ENCODE measurements at regions not wholly inside any gene's neighbourhood (a gene's known extent, or its start where the extent isn't known, plus 50 kb on each side); places are given as distances from the start of the nearest gene placed in this dataset.

DNA sequence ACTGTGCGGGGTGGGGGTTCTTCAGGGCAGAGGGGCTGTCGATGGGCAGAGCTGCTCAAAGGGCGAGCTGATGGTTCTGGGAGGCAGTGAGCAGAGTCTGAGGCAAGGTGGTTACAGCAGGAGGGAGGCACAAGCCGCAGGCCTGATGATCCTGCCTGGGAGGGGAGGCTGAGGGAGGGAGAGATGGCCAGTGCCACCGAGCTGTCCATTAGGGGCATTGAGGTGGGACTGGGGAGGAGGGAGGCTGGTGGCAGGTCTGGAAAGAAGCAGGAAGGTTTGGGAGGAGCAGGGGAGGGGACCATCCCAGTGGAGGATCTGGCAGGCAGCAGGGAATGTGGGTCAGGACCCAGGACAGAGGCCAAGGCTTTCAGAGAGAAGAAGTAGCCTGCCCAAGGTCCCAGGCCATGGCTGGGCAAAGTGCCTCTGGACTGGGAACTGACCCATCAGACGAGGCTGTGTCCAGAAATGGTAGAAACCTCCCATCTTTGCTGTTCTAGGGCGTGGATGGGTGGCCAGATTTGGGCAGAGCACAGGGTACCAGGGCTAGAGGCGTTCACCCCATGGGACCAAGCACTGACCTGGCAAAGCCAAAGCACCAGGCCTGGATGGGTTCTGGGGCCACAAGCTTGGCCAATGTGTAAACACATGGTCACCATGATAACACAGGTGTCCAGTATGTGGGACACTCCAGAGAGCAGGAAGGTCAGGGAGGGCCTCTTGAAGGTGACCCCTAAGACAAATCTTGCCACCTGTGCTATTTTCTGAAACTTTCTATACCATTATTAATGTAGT is 55.5 kb downstream of the INHBB start:
- no peak for DNase-seq

DNA sequence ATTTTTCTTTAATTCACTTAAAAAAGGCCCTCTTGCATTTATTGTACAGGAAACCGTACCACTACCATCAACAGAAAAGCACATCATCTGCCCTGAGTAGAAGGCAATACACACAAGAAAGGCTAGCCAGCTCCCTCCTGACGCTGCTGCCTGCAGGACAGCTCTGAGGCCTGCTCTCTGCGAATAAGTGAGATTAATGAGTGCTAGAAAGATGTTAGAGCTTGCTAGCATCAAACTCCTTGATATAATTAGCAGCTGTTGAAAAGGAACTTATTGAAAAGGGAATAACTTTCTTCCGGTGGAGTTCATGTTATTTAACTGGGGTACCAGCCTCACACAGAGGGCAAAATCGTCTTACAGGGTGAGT is 56.1 kb downstream of the INHBB start:
- DNase-seq, result no peak

DNA sequence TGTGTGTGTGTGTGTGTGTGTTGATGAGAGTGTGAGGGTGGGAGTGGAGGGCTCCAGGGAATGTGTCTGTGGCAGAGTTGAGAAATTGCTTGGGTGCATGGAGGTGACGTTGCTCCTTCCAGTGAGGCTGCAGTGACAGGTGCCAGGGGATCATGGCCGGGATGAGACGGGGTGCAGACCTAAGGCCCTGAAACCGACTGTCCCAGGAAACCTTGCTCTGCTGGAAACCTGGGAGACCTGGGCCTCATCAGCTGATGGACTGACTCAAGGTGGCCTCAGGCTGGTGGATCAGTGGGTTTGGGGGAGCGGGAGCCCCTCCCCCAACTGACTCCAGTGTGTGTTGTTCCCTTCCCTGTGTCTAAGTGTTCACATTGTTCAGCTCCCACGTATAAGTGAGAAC is 56.6 kb downstream of the INHBB start:
- DNase-seq, result no peak

DNA sequence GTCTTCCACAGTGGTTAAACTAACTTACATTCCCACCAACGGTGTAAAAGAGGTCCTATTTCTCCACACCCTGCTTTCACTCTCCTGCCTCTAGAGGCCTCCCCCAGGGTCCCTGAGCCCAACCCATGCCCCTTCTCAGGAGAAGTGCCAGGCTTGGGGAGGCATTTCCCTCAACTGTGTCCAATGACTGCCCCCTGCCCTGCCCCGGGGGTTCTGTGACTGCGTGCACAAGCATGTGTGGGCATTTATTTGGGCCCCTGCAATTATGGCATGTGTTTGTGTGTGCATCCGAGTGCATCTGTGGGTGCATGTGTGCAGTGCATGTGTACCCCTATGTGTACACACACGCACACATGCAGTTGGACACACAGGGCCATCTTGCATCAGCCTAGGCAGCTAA is 57.3 kb downstream of the INHBB start:
- DNase-seq, result no peak

DNA sequence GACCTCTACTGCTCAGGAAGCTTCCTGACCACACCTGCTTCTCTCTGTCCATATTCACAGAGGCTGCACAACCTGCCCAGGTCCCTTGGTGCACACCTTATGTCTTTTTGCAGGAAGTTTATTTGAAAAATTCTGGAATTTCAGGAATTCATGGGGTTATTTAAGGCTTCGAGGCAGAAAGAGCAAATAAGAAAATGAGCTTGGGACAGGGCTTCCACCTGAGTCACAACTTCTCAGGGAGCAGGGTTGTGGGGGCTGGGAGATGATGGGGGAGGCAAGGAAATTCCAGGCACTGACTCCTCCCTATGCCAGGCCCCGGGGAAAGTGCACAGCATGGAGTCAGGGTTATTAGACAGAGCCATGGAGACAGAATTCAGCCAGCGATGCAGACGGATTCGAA is 57.7 kb downstream of the INHBB start:
- no peak for DNase-seq

DNA sequence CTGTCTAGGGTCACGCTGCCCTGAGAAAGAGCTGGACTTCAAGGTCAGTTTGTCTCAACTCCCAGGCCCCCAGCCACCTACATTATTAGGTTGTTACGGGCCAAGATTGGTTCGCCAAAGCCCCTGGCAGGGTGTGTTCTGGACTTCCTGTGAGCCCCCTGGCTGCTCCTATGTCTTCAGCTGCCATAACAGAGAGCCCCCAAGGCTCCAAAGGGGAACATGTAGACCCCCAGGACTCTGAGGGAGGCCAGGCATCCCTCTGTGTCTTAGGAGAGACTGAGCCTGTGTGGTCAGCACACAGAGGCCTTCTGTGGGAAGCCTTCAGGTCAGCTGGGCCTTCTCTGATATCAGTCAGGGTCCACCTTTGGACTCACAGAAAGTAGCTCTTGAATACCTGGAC is 58.3 kb downstream of the INHBB start:
- DNase-seq, result no peak

DNA sequence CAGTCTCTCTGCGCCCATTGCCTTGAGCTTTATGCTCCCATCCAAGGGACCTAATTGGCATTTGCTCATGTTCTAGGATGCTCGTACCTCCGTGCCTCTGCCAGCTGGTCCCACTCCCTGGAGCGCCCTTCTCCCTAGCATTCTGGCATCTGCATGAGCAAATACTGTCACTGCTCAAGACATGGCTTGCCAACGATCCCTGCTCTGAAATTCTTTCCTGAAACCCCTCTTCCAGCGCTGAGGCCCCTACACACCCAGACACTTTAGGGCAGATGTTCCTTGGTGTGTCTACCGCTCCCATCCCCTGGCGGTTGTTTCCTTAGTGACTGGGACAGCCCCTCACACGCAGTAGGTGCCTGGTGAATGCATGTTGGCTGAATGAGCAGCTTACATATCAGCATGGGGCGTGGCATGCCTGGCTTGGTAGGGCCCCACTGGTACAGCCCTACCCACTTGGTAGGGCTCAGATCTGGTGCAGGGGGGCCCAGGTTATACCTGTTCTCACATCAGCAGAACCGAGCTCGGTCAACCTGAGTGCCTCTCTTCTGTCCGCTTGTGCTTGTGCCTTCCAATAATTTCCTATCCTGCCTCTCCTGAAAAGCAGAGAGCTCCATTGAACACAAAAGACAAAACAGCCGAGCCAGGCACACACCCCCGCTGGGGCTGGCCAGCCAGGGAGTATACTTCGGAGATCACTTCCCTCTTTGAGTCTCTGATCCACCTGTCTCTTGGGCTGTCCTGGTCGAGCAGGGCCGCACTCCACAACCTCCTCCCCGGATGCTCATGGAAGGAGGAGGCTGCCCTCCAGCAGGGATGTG is 59.2 kb downstream of the INHBB start:
- no peak for DNase-seq

DNA sequence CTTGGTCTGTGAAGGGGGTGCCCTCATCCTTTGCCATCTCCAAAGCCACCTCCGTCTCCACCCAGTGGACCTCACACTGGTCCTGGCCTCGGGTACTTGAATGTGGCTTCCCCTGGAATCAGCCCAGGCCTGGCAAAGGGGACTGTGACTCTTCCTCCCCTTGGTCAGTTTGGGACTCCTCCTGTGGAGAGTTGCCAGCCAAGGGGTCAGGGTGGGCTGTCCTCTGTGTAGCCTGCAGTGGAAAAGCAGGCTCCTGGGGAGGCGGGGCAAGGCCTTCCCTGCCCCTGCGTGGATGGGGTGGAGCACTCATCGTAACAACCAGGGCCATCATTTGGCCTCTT is 59.8 kb downstream of the INHBB start:
- no peak for DNase-seq

DNA sequence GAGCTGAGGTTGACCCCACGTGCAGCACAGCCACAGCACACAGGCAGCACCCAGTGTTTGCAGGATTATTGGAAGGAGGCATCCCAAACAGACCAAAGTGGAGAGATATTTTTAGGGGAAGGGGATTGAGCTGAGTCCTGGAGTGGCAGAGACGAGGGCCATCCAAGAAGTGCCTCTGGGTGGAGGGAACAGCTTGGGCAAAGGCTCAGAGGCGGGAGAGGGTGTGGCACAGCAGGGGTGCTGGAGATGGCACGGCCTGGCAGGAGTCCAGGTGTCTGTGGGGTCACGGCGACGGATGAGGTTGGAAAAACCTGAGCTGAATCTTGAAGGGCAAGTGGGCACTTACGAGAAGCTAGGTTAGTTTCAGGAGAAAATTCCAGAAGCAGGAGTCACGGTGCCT is 60.6 kb downstream of the INHBB start:
- DNase-seq, result no peak

DNA sequence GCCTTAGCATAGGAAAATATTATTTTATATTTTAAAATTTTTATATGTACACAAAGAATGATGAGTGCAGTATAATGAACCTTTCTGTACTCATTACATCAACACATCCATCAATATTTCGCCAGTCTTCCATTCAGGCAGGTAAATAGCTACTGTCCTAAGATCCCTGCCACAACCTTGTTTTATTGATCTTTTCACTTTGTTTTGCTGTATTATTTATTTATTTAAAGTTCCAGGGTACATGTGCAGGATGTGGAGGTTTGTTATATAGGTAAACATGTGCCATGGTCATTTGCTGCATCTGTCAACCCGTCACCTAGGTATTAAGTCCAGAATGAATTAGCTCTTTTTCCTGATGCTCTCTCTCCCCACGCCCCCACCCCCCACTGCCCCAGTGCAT is 64.6 kb downstream of the INHBB start:
- DNase-seq, result no peak

DNA sequence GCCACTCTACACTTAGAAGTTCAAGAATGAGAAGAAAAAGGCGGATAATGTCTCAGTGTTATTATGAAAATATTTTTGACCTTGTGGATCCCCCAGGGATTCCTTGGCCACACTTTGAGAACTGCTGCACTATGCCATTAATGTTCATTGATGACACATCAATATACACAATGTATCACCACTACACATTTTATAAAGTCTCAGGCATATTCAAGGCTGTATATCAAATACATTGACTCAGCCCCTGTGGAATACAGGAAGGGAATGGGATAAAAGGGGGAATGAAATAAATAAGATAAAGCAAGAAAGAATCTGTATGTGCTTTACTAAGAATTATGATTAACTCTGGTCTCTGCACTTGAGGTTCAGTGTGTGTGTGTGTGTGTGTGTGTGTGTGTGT is 69.1 kb downstream of the INHBB start:
- no peak for DNase-seq

DNA sequence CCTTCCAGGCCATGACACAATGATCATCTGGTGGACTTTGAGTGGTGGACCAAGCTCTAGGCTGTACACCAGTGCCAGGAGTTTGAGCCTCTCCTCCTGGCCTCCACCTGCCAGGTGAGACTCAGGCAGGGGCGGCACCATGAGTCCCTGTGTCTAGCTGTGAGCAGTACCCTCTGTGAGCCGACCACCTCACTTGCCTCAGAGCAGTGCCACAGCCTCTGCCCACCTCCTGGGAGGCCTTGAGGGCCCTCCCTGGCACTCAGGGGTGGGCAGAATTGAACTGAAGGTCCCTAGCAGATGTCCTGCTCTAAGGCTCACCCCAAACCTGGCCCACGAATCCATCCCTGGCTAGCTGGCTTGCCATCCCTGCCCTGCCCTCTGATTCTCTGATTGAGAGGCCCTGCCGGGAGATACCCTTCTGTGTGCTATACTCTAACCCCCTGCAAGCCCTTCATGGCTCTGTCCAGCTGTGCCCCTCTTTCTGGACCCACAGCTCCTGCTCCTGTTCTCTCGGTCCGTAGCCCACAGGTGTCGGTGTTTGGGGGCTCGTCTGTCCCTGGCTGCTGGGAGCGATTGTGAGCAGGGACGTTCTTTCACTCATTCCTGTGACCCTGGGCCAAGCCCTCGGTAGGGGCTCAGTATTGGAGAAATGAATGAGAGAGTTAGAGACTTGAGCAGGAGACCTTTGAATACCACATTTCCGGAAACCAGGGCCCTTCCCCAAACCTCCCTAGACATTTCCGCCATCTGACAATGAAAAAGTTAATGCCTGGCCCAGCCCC is 70.0 kb downstream of the INHBB start:
- no peak for DNase-seq

DNA sequence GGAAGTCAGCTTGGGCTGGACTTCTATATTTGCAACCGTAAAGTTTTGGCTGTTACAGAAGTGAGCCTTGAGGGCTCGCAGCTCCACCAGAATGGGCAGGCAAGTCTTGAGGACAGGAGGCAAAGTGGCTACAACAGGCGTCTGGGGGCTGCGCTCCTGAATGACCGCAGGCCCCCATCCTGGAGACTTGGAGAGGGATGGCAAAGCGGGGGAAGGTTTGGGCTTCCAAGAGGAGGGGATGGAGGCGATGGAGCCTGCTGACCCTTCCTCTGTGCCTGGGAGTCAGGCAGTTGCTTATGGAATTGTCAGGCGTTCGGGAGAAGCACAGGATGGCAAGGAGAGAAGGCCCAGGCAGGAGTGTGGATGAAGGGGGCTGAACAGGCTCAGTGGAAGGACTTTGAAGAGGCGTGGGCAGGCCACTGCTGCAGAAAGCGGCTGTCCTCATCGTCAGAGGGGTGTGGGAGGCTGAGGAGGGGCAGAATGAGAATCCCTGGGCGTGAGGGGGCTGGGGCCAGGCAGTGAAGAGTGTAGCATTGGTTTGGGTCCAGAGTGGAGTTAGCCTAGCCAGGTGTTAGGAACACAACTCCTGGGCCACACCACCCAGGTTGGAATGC is 72.3 kb downstream of the INHBB start:
- DNase-seq, result no peak

DNA sequence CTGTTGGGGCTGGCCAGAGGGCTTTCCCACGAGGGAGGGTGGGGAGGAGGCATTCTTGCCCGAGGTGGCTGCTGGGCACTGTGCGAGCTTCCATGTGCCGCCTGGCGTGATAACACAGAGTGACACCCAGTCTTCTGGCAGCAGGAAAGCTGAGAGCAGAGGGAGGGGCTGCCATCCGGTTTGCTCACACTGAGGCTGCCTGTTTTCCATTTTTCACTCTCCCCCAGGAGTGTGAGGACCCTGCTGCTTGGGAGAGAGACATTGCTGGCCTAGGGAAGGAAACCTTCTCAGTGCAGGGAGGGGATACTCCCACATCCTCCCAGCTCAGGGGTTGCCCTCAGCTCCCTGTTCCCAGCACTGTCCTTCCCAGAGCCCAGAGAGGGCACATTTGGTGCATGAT is 73.1 kb downstream of the INHBB start:
- DNase-seq, result no peak

DNA sequence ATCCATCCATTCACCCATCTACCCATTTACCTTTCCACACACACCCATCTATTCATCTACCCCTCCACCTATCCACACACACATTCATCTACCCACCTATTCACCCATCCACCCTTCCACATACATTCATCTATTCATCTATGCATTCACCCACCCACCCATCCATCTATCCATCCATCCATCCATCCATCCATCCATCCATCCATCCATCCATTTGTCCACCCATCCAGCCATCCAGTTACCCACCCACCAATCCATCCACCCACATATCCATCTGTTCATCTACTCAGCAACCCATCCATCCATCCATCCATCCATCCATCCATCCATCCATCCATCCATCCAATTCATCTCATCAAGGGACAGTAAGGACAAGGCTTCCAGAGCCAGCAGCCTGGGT is 74.0 kb downstream of the INHBB start:
- no peak for DNase-seq

DNA sequence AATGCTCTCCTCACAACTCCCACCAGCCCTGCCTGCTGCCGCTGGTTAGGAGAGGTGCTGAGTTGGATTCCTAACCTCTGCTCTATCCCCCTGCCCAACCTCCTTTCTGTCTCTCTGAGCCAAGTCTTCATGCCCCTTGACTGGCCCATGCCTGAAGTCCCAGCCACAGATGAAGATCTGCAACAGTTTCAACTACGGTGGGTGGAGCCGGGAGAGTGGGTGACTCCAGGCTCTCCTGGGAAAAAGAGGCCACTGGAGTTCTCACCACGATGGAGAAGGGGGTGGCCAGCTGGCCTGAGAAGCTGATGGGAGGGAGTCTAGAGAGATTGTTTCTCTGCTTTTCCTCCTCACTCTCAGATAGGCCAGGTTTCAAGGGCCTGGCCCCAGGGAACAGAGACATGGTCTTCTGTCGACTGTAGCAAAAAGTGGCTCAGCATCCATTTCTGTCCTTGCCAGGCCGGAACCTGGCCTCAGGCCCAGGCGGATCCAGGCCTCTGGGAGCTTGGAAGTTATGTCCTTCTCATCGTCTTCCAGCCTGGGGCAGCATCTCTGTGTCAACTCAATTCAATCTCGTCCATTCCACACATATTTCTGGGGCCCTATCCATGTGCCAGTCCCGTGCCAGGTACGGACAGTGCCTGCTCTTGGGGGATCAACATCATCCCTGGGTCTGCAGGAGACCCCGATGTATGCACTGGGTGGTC is 75.3 kb downstream of the INHBB start:
- no peak for DNase-seq

DNA sequence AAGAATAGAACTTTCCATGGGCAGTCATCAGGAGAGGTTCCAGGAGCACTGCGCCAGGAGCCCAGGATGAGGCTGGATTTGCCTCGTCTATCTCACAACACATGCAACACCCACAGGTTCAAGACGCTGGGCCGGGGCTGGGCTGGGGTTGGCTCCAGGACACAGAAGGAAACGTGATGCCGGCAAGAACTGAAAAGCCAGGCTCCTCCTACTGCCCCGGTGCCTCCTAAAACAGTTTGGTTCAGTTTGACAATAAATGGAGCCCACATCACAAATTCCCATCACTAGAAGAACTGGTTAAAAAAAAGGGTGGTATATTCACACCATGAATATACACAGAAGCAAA is 75.9 kb downstream of the INHBB start:
- DNase-seq, result peak; percentile 49

DNA sequence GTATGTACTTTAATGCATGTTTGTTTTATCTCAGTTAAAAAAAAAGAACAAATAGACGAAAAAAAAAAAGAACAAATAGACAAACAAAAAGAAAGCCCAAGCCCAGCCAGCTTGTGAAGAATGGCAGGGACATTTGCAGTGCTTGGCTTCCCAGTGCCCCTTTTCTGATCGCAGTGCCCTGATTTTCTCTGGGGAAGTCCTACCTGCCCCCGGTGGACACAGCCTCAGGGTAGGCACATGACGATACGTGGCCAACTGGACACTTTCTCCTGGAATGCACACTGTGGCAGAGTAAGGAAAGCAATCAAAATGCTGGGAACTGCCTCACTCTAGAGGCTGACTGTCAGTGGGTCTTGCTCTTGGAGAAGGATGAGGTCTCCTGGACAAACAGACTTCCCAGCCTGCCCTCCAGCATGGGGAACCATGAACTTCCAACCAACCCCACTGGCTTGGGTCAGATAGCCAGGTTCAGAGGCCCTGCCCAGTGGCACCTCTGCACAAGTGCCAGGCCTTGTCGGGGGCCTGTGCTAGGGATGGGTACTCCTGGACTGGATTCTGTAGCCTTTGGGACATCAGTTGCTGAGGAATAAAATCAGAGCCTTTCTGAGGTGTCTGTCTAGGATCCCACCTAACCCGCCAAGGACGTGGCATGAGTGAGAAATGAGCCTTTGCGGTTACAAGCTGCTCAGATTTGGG is 76.7 kb downstream of the INHBB start:
- peak; percentile 39 for DNase-seq

DNA sequence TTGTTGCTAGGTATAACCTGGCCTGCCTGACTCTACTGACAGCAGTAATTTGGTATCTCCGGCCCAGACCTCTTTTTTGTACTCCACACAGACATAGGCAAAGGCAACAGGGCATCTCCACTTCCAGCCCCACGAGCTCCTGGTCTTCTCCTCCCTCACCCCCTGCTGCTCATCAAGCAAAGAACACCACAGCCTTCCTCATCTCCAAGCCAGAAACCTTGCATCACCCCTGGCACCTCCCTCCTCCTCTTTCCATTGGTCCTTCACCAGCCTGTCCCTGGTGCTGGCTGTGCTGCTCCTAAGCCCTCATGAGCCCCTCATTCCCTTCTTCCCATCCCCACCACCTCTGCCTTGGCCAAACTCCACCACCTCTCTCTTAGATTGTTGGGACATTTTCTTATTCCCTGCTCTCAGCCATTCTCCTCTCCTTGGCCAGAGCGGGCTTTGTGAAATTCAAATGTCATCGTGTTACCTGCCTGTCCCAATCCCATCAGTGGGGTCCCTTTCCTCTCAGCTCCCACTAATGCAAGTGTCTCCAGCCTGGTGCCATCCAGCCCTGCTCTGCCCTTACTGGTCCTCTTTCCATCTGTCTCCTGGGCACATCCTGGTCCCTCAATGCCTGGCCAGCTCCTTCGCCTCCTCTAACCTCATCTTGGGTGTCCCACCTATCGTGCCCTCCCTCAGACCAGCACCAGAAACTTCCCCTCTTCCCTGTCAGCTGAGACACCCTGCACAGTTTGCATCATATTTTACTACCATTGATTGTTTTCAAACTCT is 77.4 kb downstream of the INHBB start:
- no peak for DNase-seq

DNA sequence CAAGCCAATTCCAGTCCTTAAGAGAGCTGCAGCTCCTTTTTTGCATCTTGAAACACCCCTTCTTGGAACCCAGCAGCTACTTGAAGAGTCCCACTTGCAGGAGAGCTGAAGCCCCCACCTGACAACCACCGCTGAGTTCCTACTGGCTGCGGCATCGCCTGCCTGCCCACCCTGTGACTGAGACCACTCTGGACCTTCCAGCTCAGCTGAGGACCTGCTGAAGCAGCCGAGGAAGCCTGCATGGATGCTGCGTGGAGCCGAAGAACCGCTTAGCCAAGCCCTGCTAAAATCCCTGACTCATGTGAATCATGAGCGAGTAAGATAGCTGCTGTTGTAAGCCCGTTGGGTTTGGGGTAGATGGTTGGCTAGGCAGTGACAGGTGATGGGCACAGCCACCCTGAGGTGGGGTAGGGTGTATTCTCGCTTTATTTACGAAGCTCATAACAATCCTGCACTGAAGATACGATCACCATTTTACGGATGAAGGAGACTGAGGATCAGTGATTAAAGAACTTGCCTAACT is 78.4 kb downstream of the INHBB start:
- no peak for DNase-seq

DNA sequence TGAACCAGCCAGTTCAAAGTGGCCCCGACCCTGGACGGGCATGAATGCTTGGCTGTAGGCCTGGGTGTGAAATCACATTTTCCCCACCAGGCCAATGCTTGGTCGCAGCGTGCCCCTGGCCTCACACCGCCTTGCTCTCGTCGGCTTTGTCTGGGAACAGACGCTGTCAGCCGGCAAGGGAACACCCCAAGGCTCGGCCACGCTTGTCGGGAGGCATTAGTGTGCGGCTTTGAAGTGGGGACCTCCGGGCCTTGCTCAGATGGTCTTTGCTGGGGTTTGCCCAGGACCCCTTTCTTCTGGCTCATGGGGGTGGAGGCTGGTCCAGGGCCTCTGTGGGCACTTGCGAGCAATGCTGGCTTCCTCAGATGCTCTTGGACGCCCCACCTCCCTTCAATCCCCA is 79.1 kb downstream of the INHBB start:
- no peak for DNase-seq
